Osteoblast (primary cell): ENCODE measurements at regions not wholly inside any gene's neighbourhood (a gene's known extent, or its start where the extent isn't known, plus 50 kb on each side); places are given as distances from the start of the nearest gene placed in this dataset.

Source experiments
- DNase-seq: peaks from one replicate; pipeline ENCODE4 v3.0.0; 2011; ENCODE audit warnings: low spot score, mixed read lengths; ENCODE audit not compliant: insufficient read length; ENCODE audit errors: missing footprints
- H2AFZ ChIP-seq: 2 replicates; pipeline ENCODE4 v1.6.0; 2011; ENCODE audit warnings: mild to moderate bottlenecking, low read length
- H3K27ac ChIP-seq: 2 replicates; pipeline ENCODE4 v1.5.1; 2011; ENCODE audit warnings: mild to moderate bottlenecking, low read depth, low read length, moderate library complexity
- H3K27me3 ChIP-seq: 2 replicates; pipeline ENCODE4 v1.6.0; 2012; ENCODE audit warnings: mild to moderate bottlenecking, control low read depth, inconsistent platforms, low read length, moderate library complexity; ENCODE audit not compliant: insufficient read depth
- H3K36me3 ChIP-seq: 2 replicates; pipeline ENCODE4 v1.5.1; 2011; ENCODE audit warnings: mild to moderate bottlenecking, low read length, control low read depth, moderate library complexity; ENCODE audit not compliant: insufficient read depth
- H3K4me1 ChIP-seq: 2 replicates; pipeline ENCODE4 v1.5.1; 2011; ENCODE audit warnings: mild to moderate bottlenecking, low read length, control low read depth, moderate library complexity; ENCODE audit not compliant: insufficient read depth
- H3K4me2 ChIP-seq: 2 replicates; pipeline ENCODE4 v1.6.0; 2011; ENCODE audit warnings: mild to moderate bottlenecking, low read length; ENCODE audit not compliant: insufficient read depth
- H3K4me3 ChIP-seq: fragments of 200-600 bp; sonication (generic); 3 replicates; pipeline ENCODE4 v1.5.1; 2012; ENCODE audit warnings: mild to moderate bottlenecking, low read length, inconsistent platforms; ENCODE audit not compliant: insufficient read depth
- H3K79me2 ChIP-seq: 2 replicates; pipeline ENCODE4 v1.6.0; 2012; ENCODE audit warnings: mild to moderate bottlenecking, low read length, control low read depth, inconsistent platforms; ENCODE audit not compliant: insufficient read depth
- H3K9me3 ChIP-seq: 2 replicates; pipeline ENCODE4 v1.5.1; 2011; ENCODE audit warnings: low read depth, low read length, control low read depth
- H4K20me1 ChIP-seq: 2 replicates; pipeline ENCODE4 v1.6.0; 2012; ENCODE audit warnings: mild to moderate bottlenecking, low read length, control low read depth; ENCODE audit not compliant: insufficient read depth
- CTCF ChIP-seq: IDR thresholded peaks from 2 replicates; pipeline ENCODE4 v1.5.1; 2011; ENCODE audit warnings: mild to moderate bottlenecking, low read depth, low read length, moderate library complexity; ENCODE audit errors: extremely low read depth

GRCh38 chr3:86867982-86868381 is 123.0 kb downstream of the VGLL3 start:
- no peak overlapping the region for H3K4me3 ChIP-seq
- H3K27me3 ChIP-seq, result no peaks in the 10 kb centered on the region
- H3K27ac ChIP-seq, result no peak overlapping the region
- H3K4me1 ChIP-seq, result peaks cover 15% of the 10 kb centered on the region
- peak overlapping the region; percentile 63 for H3K4me2 ChIP-seq
- H3K9me3 ChIP-seq, result no peaks in the 10 kb centered on the region
- no peaks in the 10 kb centered on the region for H3K79me2 ChIP-seq
- H2AFZ ChIP-seq, result no peak overlapping the region
- DNase-seq, result no peak
- no peaks in the 10 kb centered on the region for H3K36me3 ChIP-seq
- H4K20me1 ChIP-seq, result no peaks in the 10 kb centered on the region
- TF ChIP-seq CTCF, result no peak

GRCh38 chr3:86865506-86865905 is 125.4 kb downstream of the VGLL3 start:
- peaks cover 15% of the 10 kb centered on the region for H3K4me1 ChIP-seq
- no peak for TF ChIP-seq CTCF
- no peaks in the 10 kb centered on the region for H3K79me2 ChIP-seq
- no peaks in the 10 kb centered on the region for H4K20me1 ChIP-seq
- no peaks in the 10 kb centered on the region for H3K27me3 ChIP-seq
- no peak overlapping the region for H3K4me3 ChIP-seq
- peak; percentile 32 for DNase-seq
- no peaks in the 10 kb centered on the region for H3K9me3 ChIP-seq
- no peak overlapping the region for H2AFZ ChIP-seq
- H3K36me3 ChIP-seq, result no peaks in the 10 kb centered on the region
- peak overlapping the region; percentile 31 for H3K4me2 ChIP-seq
- peak overlapping the region; percentile 50 for H3K27ac ChIP-seq

GRCh38 chr3:86856711-86857110 is 134.2 kb downstream of the VGLL3 start:
- H3K27me3 ChIP-seq, result no peaks in the 10 kb centered on the region
- no peak overlapping the region for H3K27ac ChIP-seq
- no peaks in the 10 kb centered on the region for H3K36me3 ChIP-seq
- H3K4me2 ChIP-seq, result no peak overlapping the region
- H4K20me1 ChIP-seq, result no peaks in the 10 kb centered on the region
- no peak for TF ChIP-seq CTCF
- no peak overlapping the region for H3K4me3 ChIP-seq
- H3K79me2 ChIP-seq, result no peaks in the 10 kb centered on the region
- no peaks in the 10 kb centered on the region for H3K9me3 ChIP-seq
- no peaks in the 10 kb centered on the region for H3K4me1 ChIP-seq
- no peak for DNase-seq
- no peak overlapping the region for H2AFZ ChIP-seq

- H3K4me1 ChIP-seq, result no peaks in the 10 kb centered on the region
- H3K4me3 ChIP-seq, result no peak overlapping the region
- no peak overlapping the region for H3K4me2 ChIP-seq
- H4K20me1 ChIP-seq, result no peaks in the 10 kb centered on the region
- no peak overlapping the region for H3K27ac ChIP-seq
- no peaks in the 10 kb centered on the region for H3K9me3 ChIP-seq
- no peaks in the 10 kb centered on the region for H3K27me3 ChIP-seq
- no peak for DNase-seq
- no peaks in the 10 kb centered on the region for H3K79me2 ChIP-seq
- H3K36me3 ChIP-seq, result no peaks in the 10 kb centered on the region
- TF ChIP-seq CTCF, result no peak
- no peak overlapping the region for H2AFZ ChIP-seq
Measured at GRCh38 chr3:86849991-86850390, 141.0 kb downstream of the VGLL3 start.
